Heart left ventricle (tissue), 13 donors: ENCODE measurements at regions not wholly inside any gene's neighbourhood (a gene's known extent, or its start where the extent isn't known, plus 50 kb on each side); places are given as distances from the start of the nearest gene placed in this dataset.

Experiments used
- POLR2A ChIP-seq, 2 donors: fragments of 450-650 bp; IDR thresholded peaks; one replicate each; pipeline ENCODE4 v1.6.1; 2017; ENCODE audit warnings: antibody characterized with exemption in 2 of 2, mild to moderate bottlenecking in 2 of 2, moderate library complexity in 2 of 2
- TF ChIP-seq, protein P1 (sequence below), 12 donors: fragments of 200-600 bp; sonication (generic) in 4 of 12; IDR thresholded peaks; one replicate each; pipeline versions ENCODE4 v1.5.0 to v1.8.0; 2018 to 2022; ENCODE audit warnings: antibody characterized with exemption in 12 of 12, mild to moderate bottlenecking in 5 of 12
- donor health status: ischemic (EF 13 %, LVEDD 7.1; RV severe dilation, severe dysfunction).
- donor health status: DM: no; HTN: yes; CAD: no.
- donor health status: DM: no; HTN: no; CAD: no.
- donor health status: ischemic (EF 25% LVEDD 6.9; RV normal size, moderate dysfunction).
- donor health status: ischemic (EF 25% LVEDD 5.7; RV mildly dilated, moderate dysfunction).
- donor health status: ischemic (EF 35%, LVEDD 5.7; RV mildly dilated, moderate dysfunction).
- donor health status: nonischemic (EF 11% LVEDD 7.7; RV severe dilation, severe dysfunction).
- donor health status: DM: yes; HTN: yes; CAD: no.
- donor health status: PGD.
- donor health status: ischemic (EF 29% LVEDD 5.4; RV normal size, mild dysfunction).
- donor health status: nonischemic (EF 23%, LVEDD 6.1; RV moderate dilation, normal function).

DNA sequence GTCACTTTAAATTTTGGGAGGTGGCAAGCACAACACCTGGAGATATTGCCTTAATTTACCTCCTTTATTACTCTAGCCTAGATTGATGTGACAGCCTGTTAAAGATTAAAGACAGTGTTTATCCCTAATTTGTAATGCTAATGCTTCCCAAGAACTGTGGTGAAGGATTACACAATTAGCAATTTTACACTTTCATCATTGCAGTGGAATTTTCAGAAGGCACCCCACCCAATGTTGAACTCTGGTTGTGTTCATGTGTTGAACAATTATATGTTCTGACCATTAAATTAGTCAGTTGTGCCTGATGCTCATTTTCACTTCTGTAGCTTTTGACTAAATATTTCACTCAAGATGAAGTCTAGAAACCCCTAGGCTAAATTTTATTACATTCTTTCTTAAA, 317.1 kb upstream of the CWC22 start:
- TF ChIP-seq, protein P1, sequence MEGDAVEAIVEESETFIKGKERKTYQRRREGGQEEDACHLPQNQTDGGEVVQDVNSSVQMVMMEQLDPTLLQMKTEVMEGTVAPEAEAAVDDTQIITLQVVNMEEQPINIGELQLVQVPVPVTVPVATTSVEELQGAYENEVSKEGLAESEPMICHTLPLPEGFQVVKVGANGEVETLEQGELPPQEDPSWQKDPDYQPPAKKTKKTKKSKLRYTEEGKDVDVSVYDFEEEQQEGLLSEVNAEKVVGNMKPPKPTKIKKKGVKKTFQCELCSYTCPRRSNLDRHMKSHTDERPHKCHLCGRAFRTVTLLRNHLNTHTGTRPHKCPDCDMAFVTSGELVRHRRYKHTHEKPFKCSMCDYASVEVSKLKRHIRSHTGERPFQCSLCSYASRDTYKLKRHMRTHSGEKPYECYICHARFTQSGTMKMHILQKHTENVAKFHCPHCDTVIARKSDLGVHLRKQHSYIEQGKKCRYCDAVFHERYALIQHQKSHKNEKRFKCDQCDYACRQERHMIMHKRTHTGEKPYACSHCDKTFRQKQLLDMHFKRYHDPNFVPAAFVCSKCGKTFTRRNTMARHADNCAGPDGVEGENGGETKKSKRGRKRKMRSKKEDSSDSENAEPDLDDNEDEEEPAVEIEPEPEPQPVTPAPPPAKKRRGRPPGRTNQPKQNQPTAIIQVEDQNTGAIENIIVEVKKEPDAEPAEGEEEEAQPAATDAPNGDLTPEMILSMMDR (IDR thresholded peaks at IDR 0.05) = no peak
- TF ChIP-seq POLR2A (IDR thresholded peaks at IDR 0.05) = no peak
